ENCODE measurements at regions not wholly inside any gene's neighbourhood (a gene's known extent, or its start where the extent isn't known, plus 50 kb on each side); places are given as distances from the start of the nearest gene placed in this dataset.
A peak's percentile ranks its signal among the peaks of the same experiment; 100 is the strongest.

- TF ChIP-seq THAP7 (CRISPR knock-in tag; IDR thresholded peaks at IDR 0.05) (no peak), ZNF717 (CRISPR knock-in tag; IDR thresholded peaks at IDR 0.05) (no peak)
- TF ChIP-seq, protein P1, sequence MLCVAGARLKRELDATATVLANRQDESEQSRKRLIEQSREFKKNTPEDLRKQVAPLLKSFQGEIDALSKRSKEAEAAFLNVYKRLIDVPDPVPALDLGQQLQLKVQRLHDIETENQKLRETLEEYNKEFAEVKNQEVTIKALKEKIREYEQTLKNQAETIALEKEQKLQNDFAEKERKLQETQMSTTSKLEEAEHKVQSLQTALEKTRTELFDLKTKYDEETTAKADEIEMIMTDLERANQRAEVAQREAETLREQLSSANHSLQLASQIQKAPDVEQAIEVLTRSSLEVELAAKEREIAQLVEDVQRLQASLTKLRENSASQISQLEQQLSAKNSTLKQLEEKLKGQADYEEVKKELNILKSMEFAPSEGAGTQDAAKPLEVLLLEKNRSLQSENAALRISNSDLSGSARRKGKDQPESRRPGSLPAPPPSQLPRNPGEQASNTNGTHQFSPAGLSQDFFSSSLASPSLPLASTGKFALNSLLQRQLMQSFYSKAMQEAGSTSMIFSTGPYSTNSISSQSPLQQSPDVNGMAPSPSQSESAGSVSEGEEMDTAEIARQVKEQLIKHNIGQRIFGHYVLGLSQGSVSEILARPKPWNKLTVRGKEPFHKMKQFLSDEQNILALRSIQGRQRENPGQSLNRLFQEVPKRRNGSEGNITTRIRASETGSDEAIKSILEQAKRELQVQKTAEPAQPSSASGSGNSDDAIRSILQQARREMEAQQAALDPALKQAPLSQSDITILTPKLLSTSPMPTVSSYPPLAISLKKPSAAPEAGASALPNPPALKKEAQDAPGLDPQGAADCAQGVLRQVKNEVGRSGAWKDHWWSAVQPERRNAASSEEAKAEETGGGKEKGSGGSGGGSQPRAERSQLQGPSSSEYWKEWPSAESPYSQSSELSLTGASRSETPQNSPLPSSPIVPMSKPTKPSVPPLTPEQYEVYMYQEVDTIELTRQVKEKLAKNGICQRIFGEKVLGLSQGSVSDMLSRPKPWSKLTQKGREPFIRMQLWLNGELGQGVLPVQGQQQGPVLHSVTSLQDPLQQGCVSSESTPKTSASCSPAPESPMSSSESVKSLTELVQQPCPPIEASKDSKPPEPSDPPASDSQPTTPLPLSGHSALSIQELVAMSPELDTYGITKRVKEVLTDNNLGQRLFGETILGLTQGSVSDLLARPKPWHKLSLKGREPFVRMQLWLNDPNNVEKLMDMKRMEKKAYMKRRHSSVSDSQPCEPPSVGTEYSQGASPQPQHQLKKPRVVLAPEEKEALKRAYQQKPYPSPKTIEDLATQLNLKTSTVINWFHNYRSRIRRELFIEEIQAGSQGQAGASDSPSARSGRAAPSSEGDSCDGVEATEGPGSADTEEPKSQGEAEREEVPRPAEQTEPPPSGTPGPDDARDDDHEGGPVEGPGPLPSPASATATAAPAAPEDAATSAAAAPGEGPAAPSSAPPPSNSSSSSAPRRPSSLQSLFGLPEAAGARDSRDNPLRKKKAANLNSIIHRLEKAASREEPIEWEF (CRISPR knock-in tag; IDR thresholded peaks at IDR 0.05), result no peak
These were observed 357.1 kb upstream of the POU3F1 start (continued) for GRCh38 chr1:38403667-38404066.

DNA sequence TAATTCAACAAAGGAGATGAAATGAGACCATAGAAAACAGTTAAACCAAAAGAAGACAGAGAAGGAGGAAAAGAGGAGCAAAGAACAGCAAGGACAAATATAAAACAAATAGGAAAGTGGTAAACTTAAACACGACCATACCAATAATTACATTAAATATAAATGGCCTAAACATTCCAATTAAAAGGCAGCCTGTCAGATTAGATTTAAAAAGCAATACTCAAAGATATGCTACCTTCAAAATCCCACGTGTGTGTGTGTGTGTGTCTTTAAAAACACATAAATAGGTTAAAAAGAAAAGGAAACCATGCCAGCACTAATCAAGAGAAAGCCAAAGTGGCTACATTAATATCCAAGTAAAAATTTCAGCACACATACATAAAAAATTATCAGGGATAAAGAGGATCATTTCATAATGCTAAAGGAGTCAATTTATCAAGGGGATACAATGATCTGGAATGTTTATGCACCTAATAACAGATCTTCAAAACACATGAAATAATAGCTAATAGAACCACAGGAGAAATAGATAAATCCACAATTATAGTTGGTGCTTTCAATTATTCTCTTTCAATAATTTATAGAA, 355.7 kb upstream of the POU3F1 start:
- in situ Hi-C loops (cut with MboI) (no loop called here), intact Hi-C loops (cut with micrococcal nuclease) (no loop called here)
- TF ChIP-seq SMARCA5 (IDR thresholded peaks at IDR 0.05) (no peak), ZNF507 (tag; conservative IDR thresholded peaks at IDR 0.05) (peak; percentile 100), RBM25 (IDR thresholded peaks at IDR 0.05; ENCODE audit: low read depth, low read length, severe bottlenecking) (peak; percentile 73), U2AF2 (optimal IDR thresholded peaks at IDR 0.05; ENCODE audit: low read depth, low read length) (no peak), LARP7 (IDR thresholded peaks at IDR 0.05) (no peak), ZNF695 (CRISPR knock-in tag; IDR thresholded peaks at IDR 0.05) (no peak), IRF1 (CRISPR knock-in tag; IDR thresholded peaks at IDR 0.05; ENCODE audit: borderline replicate concordance) (no peak), NR2C2 (CRISPR knock-in tag; IDR thresholded peaks at IDR 0.05) (no peak), NR2C2 (tag; IDR thresholded peaks at IDR 0.05) (no peak), ZNF354B (CRISPR knock-in tag; IDR thresholded peaks at IDR 0.05) (peak; percentile 95)
- H3K9me3 ChIP-seq (replicated peaks; ENCODE audit: control insufficient read depth, insufficient read depth, low read depth, low read length), result no peaks in the 10 kb centered on the region
- no peaks in the 10 kb centered on the region for H4K20me1 ChIP-seq (replicated peaks; ENCODE audit: control insufficient read depth, insufficient read depth, low read length)
- H3K4me3 ChIP-seq, result no peak overlapping the region
- FAIRE-seq (no peak), ATAC-seq (no peak), DNase-seq (ENCODE audit: extremely low read depth in 1 of 4, low spot score in 3 of 4) (no peak)
- H3K36me3 ChIP-seq (ENCODE audit: control insufficient read depth, insufficient read depth, low read length), result no peaks in the 10 kb centered on the region
- no peaks in the 10 kb centered on the region for H3K79me2 ChIP-seq (ENCODE audit: control insufficient read depth, insufficient read depth, low read length)
- no peak overlapping the region for H2AFZ ChIP-seq (ENCODE audit: low read depth, low read length)
- H3K27me3 ChIP-seq (ENCODE audit: control insufficient read depth in 2 of 2, insufficient read depth in 2 of 2, low read length in 2 of 2), result no peaks in the 10 kb centered on the region
- no peaks in the 10 kb centered on the region for H3K4me1 ChIP-seq (replicated peaks in 1 of 2; ENCODE audit: control insufficient read depth in 2 of 2, insufficient read depth in 2 of 2, low read length in 2 of 2)
- BruUV-seq (replicated peaks), result no TSS peak
- no peak overlapping the region for H3K9ac ChIP-seq (ENCODE audit: insufficient read depth in 1 of 2, low read depth in 2 of 2, low read length in 2 of 2)
- no peak overlapping the region for H3K4me2 ChIP-seq (ENCODE audit: insufficient read depth, low read length)
- no peaks in the 10 kb centered on the region for H3K9me1 ChIP-seq (ENCODE audit: control insufficient read depth, insufficient read depth, low read length)
- 0% methylated on average over 2 of the region's 2 CpGs for WGBS (ENCODE audit: insufficient coverage, low coverage, missing lambda C conversion rate)
- H3K27ac ChIP-seq (ENCODE audit: extremely low read depth, low read depth, low read length), result no peak overlapping the region
- ChIA-PET POLR2A (no interaction called here), CTCF (ENCODE audit: low intra/inter-chr PET ratio) (interaction anchor here (0.6 kb wide), 1 partner anchor 424 kb away, joined by 4 read pairs; no protein-coding TSS in a partner anchor)

All from K562 (cell line).